NB4 (cell line): ENCODE measurements at regions not wholly inside any gene's neighbourhood (a gene's known extent, or its start where the extent isn't known, plus 50 kb on each side); places are given as distances from the start of the nearest gene placed in this dataset.

Experiments
- CTCF ChIP-seq: IDR thresholded peaks from one replicate; pipeline ENCODE4 v1.5.1; 2012; ENCODE audit warnings: low read depth, low read length
- POLR2A ChIP-seq: IDR thresholded peaks from 2 replicates; pipeline ENCODE4 v1.6.1; 2011; ENCODE audit warnings: mild to moderate bottlenecking; ENCODE audit not compliant: insufficient read length; ENCODE audit errors: extremely low read depth

DNA sequence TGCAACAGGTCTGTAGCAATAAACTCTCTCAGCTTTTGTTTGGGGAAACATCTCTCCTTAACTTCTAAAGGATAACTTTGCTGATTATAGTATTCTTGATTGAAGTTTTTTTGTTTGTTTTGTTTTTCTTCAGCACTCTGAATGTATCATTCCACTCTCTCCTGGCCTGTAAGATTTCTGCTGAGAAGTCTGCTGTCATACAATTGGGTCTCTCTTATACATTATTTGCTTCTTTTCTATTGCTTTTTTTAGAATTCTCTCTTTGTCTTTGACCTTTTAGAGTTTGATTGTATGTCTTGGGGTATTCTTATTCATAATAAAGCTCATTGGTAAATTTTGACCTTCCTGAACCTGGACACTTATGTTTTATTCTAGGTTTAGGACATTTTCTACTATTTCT, 386.3 kb downstream of the MRPL39 start:
- TF ChIP-seq POLR2A (no peak), CTCF (no peak)
